HG03095 (cell line): ENCODE measurements at regions not wholly inside any gene's neighbourhood (a gene's known extent, or its start where the extent isn't known, plus 50 kb on each side); places are given as distances from the start of the nearest gene placed in this dataset.

ENCODE experiments used
- ATAC-seq: cut with Tn5 transposase; IDR thresholded peaks from one replicate; pipeline ENCODE4 v1.9.1; 2021; ENCODE audit warnings: moderate library complexity; ENCODE audit not compliant: unreplicated experiment

GRCh38 chr12:84745127-84745526, 167.5 kb downstream of the SLC6A15 start:
- no peak for ATAC-seq

- no peak for ATAC-seq
These were observed 170.9 kb downstream of the SLC6A15 start for GRCh38 chr12:84741692-84742091.

GRCh38 chr12:84741031-84741430, 171.6 kb downstream of the SLC6A15 start:
- ATAC-seq, result no peak

GRCh38 chr12:84740602-84741001, 172.0 kb downstream of the SLC6A15 start:
- no peak for ATAC-seq

GRCh38 chr12:84738481-84738972, 174.1 kb downstream of the SLC6A15 start:
- no peak for ATAC-seq

GRCh38 chr12:84732828-84733340, 179.7 kb downstream of the SLC6A15 start:
- ATAC-seq, result no peak

GRCh38 chr12:84730561-84731162, 181.9 kb downstream of the SLC6A15 start:
- no peak for ATAC-seq

- no peak for ATAC-seq
These were observed 184.6 kb downstream of the SLC6A15 start for GRCh38 chr12:84727961-84728360.

- ATAC-seq, result no peak
These were observed 185.8 kb downstream of the SLC6A15 start for GRCh38 chr12:84726780-84727179.

- no peak for ATAC-seq
These were observed 188.6 kb downstream of the SLC6A15 start for GRCh38 chr12:84723988-84724387.

GRCh38 chr12:84719997-84720396, 192.6 kb downstream of the SLC6A15 start:
- ATAC-seq, result no peak

- no peak for ATAC-seq
These were observed 193.7 kb downstream of the SLC6A15 start for GRCh38 chr12:84718906-84719305.

- no peak for ATAC-seq
These were observed 199.9 kb downstream of the SLC6A15 start for GRCh38 chr12:84712747-84713146.

GRCh38 chr12:84706374-84706773, 206.2 kb downstream of the SLC6A15 start:
- ATAC-seq, result no peak

- ATAC-seq, result no peak
These were observed 207.7 kb downstream of the SLC6A15 start for GRCh38 chr12:84704856-84705255.

GRCh38 chr12:84702001-84702400, 210.6 kb downstream of the SLC6A15 start:
- ATAC-seq, result no peak

GRCh38 chr12:84701041-84701440, 211.6 kb downstream of the SLC6A15 start:
- ATAC-seq, result no peak

- no peak for ATAC-seq
These were observed 213.8 kb downstream of the SLC6A15 start for GRCh38 chr12:84698576-84699333.

GRCh38 chr12:84696908-84697540, 215.6 kb downstream of the SLC6A15 start:
- no peak for ATAC-seq

- ATAC-seq, result no peak
These were observed 216.3 kb downstream of the SLC6A15 start for GRCh38 chr12:84696281-84696680.

- ATAC-seq, result no peak
These were observed 218.5 kb downstream of the SLC6A15 start for GRCh38 chr12:84694116-84694515.

- no peak for ATAC-seq
These were observed 220.5 kb downstream of the SLC6A15 start for GRCh38 chr12:84692071-84692470.
